K562 (cell line): ENCODE measurements at regions not wholly inside any gene's neighbourhood (a gene's known extent, or its start where the extent isn't known, plus 50 kb on each side); places are given as distances from the start of the nearest gene placed in this dataset.

Experiments
- ATF3 ChIP-seq, 2 experiments: fragments of 450-650 bp in 1 of 2; sonication (generic) in 1 of 2; formaldehyde crosslinking in 1 of 2; IDR thresholded peaks in 1 of 2; conservative IDR thresholded peaks in 1 of 2; 2 replicates each; pipeline versions ENCODE4 v1.6.1 to v1.8.1; 2016 to 2023; ENCODE audit warnings: mild to moderate bottlenecking in 2 of 2, moderate library complexity in 2 of 2, inconsistent platforms in 1 of 2, missing genetic modification reagents in 1 of 2
- CBX8 ChIP-seq: fragments of 200-600 bp; sonication (generic); IDR thresholded peaks from 2 replicates; pipeline ENCODE4 v1.6.1; 2012; ENCODE audit warnings: borderline replicate concordance, mixed run types, low read depth, mild to moderate bottlenecking, moderate library complexity, mixed read lengths, low read length, control low read depth, inconsistent platforms; ENCODE audit not compliant: poor library complexity, severe bottlenecking; ENCODE audit errors: extremely low read depth
- MAX ChIP-seq: sonication (generic); formaldehyde crosslinking; IDR thresholded peaks from 2 replicates; pipeline ENCODE4 v1.9.0; 2022; ENCODE audit warnings: mild to moderate bottlenecking, missing genetic modification reagents
- NFATC3 ChIP-seq: fragments of 450-650 bp; IDR thresholded peaks from 2 replicates; pipeline ENCODE4 v1.6.1; 2017; ENCODE audit warnings: mild to moderate bottlenecking
- PTTG1 ChIP-seq: fragments of 450-650 bp; IDR thresholded peaks from 2 replicates; pipeline ENCODE4 v1.6.1; 2016; ENCODE audit warnings: low read depth, mild to moderate bottlenecking, missing genetic modification characterization, missing compliant biosample characterization
- SP2 ChIP-seq: IDR thresholded peaks from 2 replicates; pipeline ENCODE4 v1.6.1; 2011; ENCODE audit warnings: mild to moderate bottlenecking, low read depth, low read length, moderate library complexity; ENCODE audit not compliant: poor library complexity, severe bottlenecking; ENCODE audit errors: extremely low read depth
- TFE3 ChIP-seq: fragments of 450-650 bp; formaldehyde crosslinking; IDR thresholded peaks from 2 replicates; pipeline ENCODE4 v1.4.0; 2020; ENCODE audit warnings: mild to moderate bottlenecking, mixed read lengths
- ZNF274 ChIP-seq: IDR thresholded peaks from 2 replicates; pipeline ENCODE4 v1.6.1; 2011; ENCODE audit warnings: low read depth, mild to moderate bottlenecking, low read length, moderate library complexity, borderline replicate concordance

- TF ChIP-seq ZNF274 (no peak), MAX (CRISPR knock-in tag) (no peak), TFE3 (no peak), NFATC3 (no peak), CBX8 (no peak), SP2 (no peak), PTTG1 (no peak), ATF3 (IDR thresholded peaks at IDR 0.05) (no peak), ATF3 (CRISPR knock-in tag; conservative IDR thresholded peaks at IDR 0.05) (no peak)
These were observed 985.8 kb downstream of the TBC1D22A start for GRCh38 chr22:47748271-47748670.
